Spleen (tissue), 11 donors: ENCODE measurements at regions not wholly inside any gene's neighbourhood (a gene's known extent, or its start where the extent isn't known, plus 50 kb on each side); places are given as distances from the start of the nearest gene placed in this dataset.

ENCODE experiments used
- DNase-seq: peaks from one replicate; pipeline ENCODE4 v3.0.0-alpha.2; 2020
- H3K27ac ChIP-seq, 8 donors: fragments of 200-600 bp; sonication (generic) in 7 of 8; 1 replicate in 4 of 8; 2 replicates in 4 of 8; pipeline versions ENCODE4 v1.5.0 to v1.8.0; 2016 to 2021; ENCODE audit warnings: inconsistent platforms in 4 of 8, mild to moderate bottlenecking in 4 of 8, moderate library complexity in 1 of 8
- H3K27me3 ChIP-seq, 7 donors: fragments of 200-600 bp; sonication (generic) in 6 of 7; replicated peaks in 1 of 7; 1 replicate in 4 of 7; 2 replicates in 3 of 7; pipeline versions ENCODE4 v1.5.0 to v1.8.0; 2016 to 2021; ENCODE audit warnings: inconsistent platforms in 3 of 7, mild to moderate bottlenecking in 1 of 7
- H3K36me3 ChIP-seq, 6 donors: fragments of 200-600 bp; sonication (generic) in 5 of 6; 1 replicate in 4 of 6; 2 replicates in 2 of 6; pipeline versions ENCODE4 v1.5.0 to v1.8.0; 2016 to 2021; ENCODE audit warnings: inconsistent platforms in 2 of 6
- H3K4me1 ChIP-seq, 6 donors: fragments of 200-600 bp; sonication (generic) in 5 of 6; 1 replicate in 3 of 6; 2 replicates in 3 of 6; pipeline versions ENCODE4 v1.5.0 to v1.8.0; 2016 to 2021; ENCODE audit warnings: inconsistent platforms in 3 of 6
- H3K4me3 ChIP-seq, 8 donors: fragments of 200-600 bp; sonication (generic) in 7 of 8; 1 replicate in 4 of 8; 2 replicates in 4 of 8; pipeline versions ENCODE4 v1.5.0 to v1.8.0; 2016 to 2021; ENCODE audit warnings: inconsistent platforms in 4 of 8, mild to moderate bottlenecking in 4 of 8, moderate library complexity in 2 of 8
- H3K9me3 ChIP-seq, 8 donors: fragments of 200-600 bp; sonication (generic) in 7 of 8; 1 replicate in 4 of 8; 2 replicates in 4 of 8; pipeline versions ENCODE4 v1.5.0 to v1.8.0; 2016 to 2021; ENCODE audit warnings: inconsistent platforms in 4 of 8
- CTCF ChIP-seq, 11 experiments: fragments of 200-600 bp in 7 of 11; fragments of 450-650 bp in 4 of 11; sonication (generic) in 4 of 11; IDR thresholded peaks in 8 of 11; conservative IDR thresholded peaks in 3 of 11; 1 replicate in 7 of 11; 2 replicates in 4 of 11; pipeline versions ENCODE4 v1.4.0 to v1.8.0; 2016 to 2021; ENCODE audit warnings: antibody characterized with exemption in 11 of 11, inconsistent platforms in 4 of 11, mild to moderate bottlenecking in 1 of 11
- POLR2A ChIP-seq, 3 donors: fragments of 450-650 bp; IDR thresholded peaks; one replicate each; pipeline ENCODE4 v1.5.1; 2017; ENCODE audit warnings: antibody characterized with exemption in 3 of 3, mild to moderate bottlenecking in 1 of 3
- POLR2AphosphoS5 ChIP-seq, 3 donors: sonication (generic); formaldehyde crosslinking; IDR thresholded peaks; one replicate each; pipeline ENCODE4 v1.5.1; 2017; ENCODE audit warnings: antibody characterized with exemption in 3 of 3
- WGBS, 5 donors: extraction: QIAGEN DNeasy Blood & Tissue Kit in 3 of 5; methylation state at CpG; one replicate each; pipeline versions ENCODE4 v1.1.5 to v1.1.7; 2013 to 2018; 5-methylcytosine and 5-hydroxymethylcytosine counted together
- intact Hi-C: fragments of 100-400 bp; cut with DNase I; formaldehyde crosslinking; loops from one replicate; pipeline ENCODE4 v1.15.0; 2023; ENCODE audit warnings: low total_unique reads
- donor health status: healthy with polysubstance abuse.
- donor health status: DM: no; HTN: no; CAD: no; lungs with moderate emphysema.
- donor health status: DM: no; HTN: no; CAD: no.
- donor health status: Bipolar disorder and iron deficiency.
- donor health status: healthy.
- donor health status: DM: no; HTN: no; CAD: no.
- donor health status: DM: yes; HTN: yes; CAD: no.

GRCh38 chr5:145558288-145558687 lies 276.9 kb downstream of the PRELID2 start:
- Histone ChIP-seq H3K27ac (no peak overlapping the region), H3K27me3 (no peaks in the 10 kb centered on the region), H3K4me1 (no peaks in the 10 kb centered on the region), H3K4me3 (no peak overlapping the region), H3K36me3 (no peaks in the 10 kb centered on the region), H3K9me3 (peaks cover 0 to 3% (median 0%) of the 10 kb centered on the region in 8 donors)
- no peak for DNase-seq
- WGBS, 5 donors, result 89 to 100% (median 97%) methylated on average over 1 of the region's 1 CpG
- TF ChIP-seq CTCF (IDR thresholded peaks at IDR 0.05 in 8 of 11, conservative IDR thresholded peaks at IDR 0.05 in 3 of 11), result no peak
- intact Hi-C loops, result no loop called here

- WGBS, 5 donors, result 91 to 100% (median 96%) methylated on average over 1 of the region's 1 CpG
- H3K9me3 ChIP-seq, result no peaks in the 10 kb centered on the region
These were observed 277.8 kb downstream of the PRELID2 start for GRCh38 chr5:145557345-145557744.

GRCh38 chr5:145554399-145554798 lies 280.7 kb downstream of the PRELID2 start:
- H3K4me3 ChIP-seq, result no peak overlapping the region
- H3K27me3 ChIP-seq, result no peaks in the 10 kb centered on the region
- intact Hi-C loops, result no loop called here
- TF ChIP-seq POLR2AphosphoS5 (IDR thresholded peaks at IDR 0.05) (no peak), CTCF (IDR thresholded peaks at IDR 0.05 in 8 of 11, conservative IDR thresholded peaks at IDR 0.05 in 3 of 11) (no peak), POLR2A (IDR thresholded peaks at IDR 0.05) (no peak)
- no peak overlapping the region for H3K27ac ChIP-seq
- peaks cover 0 to 4% (median 0%) of the 10 kb centered on the region in 8 donors for H3K9me3 ChIP-seq
- no peaks in the 10 kb centered on the region for H3K4me1 ChIP-seq
- no peaks in the 10 kb centered on the region for H3K36me3 ChIP-seq
- no peak for DNase-seq

More at GRCh38 chr5:145557345-145557744, 277.8 kb downstream of the PRELID2 start:
- no peak overlapping the region for H3K4me3 ChIP-seq
- H3K4me1 ChIP-seq, result no peaks in the 10 kb centered on the region
- intact Hi-C loops, result no loop called here
- no peak for TF ChIP-seq POLR2AphosphoS5 (IDR thresholded peaks at IDR 0.05)
- no peak for TF ChIP-seq CTCF (IDR thresholded peaks at IDR 0.05 in 8 of 11, conservative IDR thresholded peaks at IDR 0.05 in 3 of 11)
- TF ChIP-seq POLR2A (IDR thresholded peaks at IDR 0.05), result no peak
- H3K27me3 ChIP-seq, result no peaks in the 10 kb centered on the region
- no peaks in the 10 kb centered on the region for H3K36me3 ChIP-seq
- H3K27ac ChIP-seq, result no peak overlapping the region
- DNase-seq, result no peak

- Histone ChIP-seq H3K27ac (no peak overlapping the region), H3K4me3 (no peak overlapping the region), H3K4me1 (no peaks in the 10 kb centered on the region), H3K27me3 (no peaks in the 10 kb centered on the region), H3K9me3 (peaks cover 0 to 4% (median 0%) of the 10 kb centered on the region in 8 donors), H3K36me3 (no peaks in the 10 kb centered on the region)
- DNase-seq, result no peak
- TF ChIP-seq CTCF (IDR thresholded peaks at IDR 0.05 in 8 of 11, conservative IDR thresholded peaks at IDR 0.05 in 3 of 11) (no peak), POLR2AphosphoS5 (IDR thresholded peaks at IDR 0.05) (no peak), POLR2A (IDR thresholded peaks at IDR 0.05) (no peak)
- intact Hi-C loops, result no loop called here
- WGBS, 5 donors, result 84 to 93% (median 86%) methylated on average over 2 of the region's 2 CpGs
These were observed 282.0 kb downstream of the PRELID2 start for GRCh38 chr5:145553177-145553576.
